ENCODE measurements at regions not wholly inside any gene's neighbourhood (a gene's known extent, or its start where the extent isn't known, plus 50 kb on each side); places are given as distances from the start of the nearest gene placed in this dataset.

GRCh38 chr3:150077107-150077506, 106.4 kb upstream of the PFN2 start:
- TF ChIP-seq CTCF (IDR thresholded peaks at IDR 0.05) = no peak

GRCh38 chr3:150076443-150076842, 105.7 kb upstream of the PFN2 start:
- no peak for TF ChIP-seq CTCF (IDR thresholded peaks at IDR 0.05)

GRCh38 chr3:150075417-150075865, 104.7 kb upstream of the PFN2 start:
- TF ChIP-seq CTCF (IDR thresholded peaks at IDR 0.05) = no peak

- no peak for TF ChIP-seq CTCF (IDR thresholded peaks at IDR 0.05)
Observed at GRCh38 chr3:150074697-150075416, 104.2 kb upstream of the PFN2 start.

- TF ChIP-seq CTCF (IDR thresholded peaks at IDR 0.05) = no peak
Observed at GRCh38 chr3:150074277-150074676, 103.6 kb upstream of the PFN2 start.

- no peak for TF ChIP-seq CTCF (IDR thresholded peaks at IDR 0.05)
Observed at GRCh38 chr3:150073513-150073912, 102.8 kb upstream of the PFN2 start.

- no peak for TF ChIP-seq CTCF (IDR thresholded peaks at IDR 0.05)
Observed at GRCh38 chr3:150073031-150073430, 102.3 kb upstream of the PFN2 start.

- TF ChIP-seq CTCF (IDR thresholded peaks at IDR 0.05) = no peak
Observed at GRCh38 chr3:150072576-150072975, 101.9 kb upstream of the PFN2 start.

Data from LNCAP (cell line).